ENCODE measurements at regions not wholly inside any gene's neighbourhood (a gene's known extent, or its start where the extent isn't known, plus 50 kb on each side); places are given as distances from the start of the nearest gene placed in this dataset.
A peak's percentile ranks its signal among the peaks of the same experiment; 100 is the strongest.

DNA sequence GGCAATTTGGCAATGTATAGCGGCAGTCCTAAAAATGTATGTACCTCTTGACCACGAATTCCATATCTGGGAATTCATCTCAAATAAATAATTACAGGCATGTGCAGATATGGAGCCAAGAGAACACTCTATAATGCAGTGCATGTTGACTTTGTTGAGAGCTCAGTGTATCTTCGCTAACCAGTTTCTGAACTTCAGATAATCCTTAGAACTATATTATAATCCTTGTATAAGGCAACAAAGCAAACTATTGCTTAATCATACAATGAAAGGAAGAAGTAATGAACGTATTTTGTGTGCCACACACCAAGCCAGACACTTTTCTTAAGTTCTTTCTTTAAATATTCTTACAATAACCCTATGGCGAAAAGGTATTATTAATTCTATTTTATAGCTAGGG lies 168.5 kb downstream of the SMIM20 start:
- no peak for DNase-seq
- Histone ChIP-seq H2AFZ (ENCODE audit: insufficient read depth, low read length, poor library complexity) (no peak overlapping the region), H2BK12ac (ENCODE audit: low read length) (no peak overlapping the region), H2AK5ac (ENCODE audit: low read length) (no peak overlapping the region), H3K27ac (ENCODE audit: low read depth, low read length) (no peak overlapping the region), H3K4me1 (ENCODE audit: control insufficient read depth in 1 of 2, insufficient read depth in 2 of 2, low read length in 2 of 2) (peaks cover 20 to 30% of the 10 kb centered on the region in 2 experiments), H3K4me3 (ENCODE audit: low read depth, low read length) (no peak overlapping the region), H4K91ac (ENCODE audit: low read depth, low read length) (no peak overlapping the region), H3K27me3 (ENCODE audit: insufficient read depth, low read length) (no peaks in the 10 kb centered on the region), H3K4ac (ENCODE audit: low read depth, low read length) (no peak overlapping the region), H3K23ac (ENCODE audit: low read length) (no peak overlapping the region), H4K8ac (ENCODE audit: low read depth, low read length) (no peak overlapping the region), H2BK5ac (ENCODE audit: low read depth, low read length, poor library complexity) (no peak overlapping the region), H3K4me2 (ENCODE audit: low read length) (no peak overlapping the region), H2BK120ac (ENCODE audit: insufficient read depth, low read length, poor library complexity) (no peak overlapping the region), H4K12ac (ENCODE audit: low read depth, low read length) (no peak overlapping the region), H3K9me3 (ENCODE audit: insufficient read depth, low read depth, low read length) (no peaks in the 10 kb centered on the region), H3K36me3 (ENCODE audit: control insufficient read depth in 1 of 2, insufficient read depth in 2 of 2, low read length in 2 of 2) (no peaks in the 10 kb centered on the region), H3K18ac (ENCODE audit: low read length) (no peak overlapping the region), H3K14ac (ENCODE audit: low read length) (no peak overlapping the region), H3K79me1 (ENCODE audit: low read length) (peaks cover 14% of the 10 kb centered on the region), H3K79me2 (ENCODE audit: control insufficient read depth, insufficient read depth, low read length, poor library complexity) (peaks cover 2% of the 10 kb centered on the region), H3K9ac (ENCODE audit: low read length) (no peak overlapping the region)
- no CpG with 5 or more reads among the region's 5 CpGs for WGBS (ENCODE audit: extremely low coverage, insufficient coverage, insufficient read length)

- H3K79me2 ChIP-seq (ENCODE audit: control insufficient read depth, insufficient read depth, low read length, poor library complexity): peaks cover 2% of the 10 kb centered on the region
- H4K91ac ChIP-seq (ENCODE audit: low read depth, low read length): no peak overlapping the region
- no peak overlapping the region for H4K8ac ChIP-seq (ENCODE audit: low read depth, low read length)
- H3K14ac ChIP-seq (ENCODE audit: low read length): no peak overlapping the region
- DNase-seq: peak; percentile 27 to 39
- H3K18ac ChIP-seq (ENCODE audit: low read length): no peak overlapping the region
- peaks cover 22 to 30% of the 10 kb centered on the region in 2 experiments for H3K4me1 ChIP-seq (ENCODE audit: control insufficient read depth in 1 of 2, insufficient read depth in 2 of 2, low read length in 2 of 2)
- H3K27ac ChIP-seq (ENCODE audit: low read depth, low read length): no peak overlapping the region
- H2AFZ ChIP-seq (ENCODE audit: insufficient read depth, low read length, poor library complexity): no peak overlapping the region
- H3K4me2 ChIP-seq (ENCODE audit: low read length): no peak overlapping the region
- H3K27me3 ChIP-seq (ENCODE audit: insufficient read depth, low read length): no peaks in the 10 kb centered on the region
- no peaks in the 10 kb centered on the region for H3K36me3 ChIP-seq (ENCODE audit: control insufficient read depth in 1 of 2, insufficient read depth in 2 of 2, low read length in 2 of 2)
- no peak overlapping the region for H3K4ac ChIP-seq (ENCODE audit: low read depth, low read length)
- H2AK5ac ChIP-seq (ENCODE audit: low read length): no peak overlapping the region
- no peak overlapping the region for H2BK5ac ChIP-seq (ENCODE audit: low read depth, low read length, poor library complexity)
- no peak overlapping the region for H3K9ac ChIP-seq (ENCODE audit: low read length)
- peaks cover 14% of the 10 kb centered on the region for H3K79me1 ChIP-seq (ENCODE audit: low read length)
- WGBS (ENCODE audit: extremely low coverage, insufficient coverage, insufficient read length): no CpG with 5 or more reads among the region's 4 CpGs
- no peak overlapping the region for H3K4me3 ChIP-seq (ENCODE audit: low read depth, low read length)
- no peak overlapping the region for H4K12ac ChIP-seq (ENCODE audit: low read depth, low read length)
- no peak overlapping the region for H2BK120ac ChIP-seq (ENCODE audit: insufficient read depth, low read length, poor library complexity)
- no peak overlapping the region for H3K23ac ChIP-seq (ENCODE audit: low read length)
- H2BK12ac ChIP-seq (ENCODE audit: low read length): no peak overlapping the region
- no peaks in the 10 kb centered on the region for H3K9me3 ChIP-seq (ENCODE audit: insufficient read depth, low read depth, low read length)
Measured at GRCh38 chr4:26083987-26084386, 170.0 kb downstream of the SMIM20 start.

- Histone ChIP-seq H2BK120ac (ENCODE audit: insufficient read depth, low read length, poor library complexity) (peak overlapping the region; percentile 64), H3K4me1 (ENCODE audit: control insufficient read depth in 1 of 2, insufficient read depth in 2 of 2, low read length in 2 of 2) (peaks cover 22 to 30% of the 10 kb centered on the region in 2 experiments), H4K8ac (ENCODE audit: low read depth, low read length) (peak overlapping the region; percentile 68), H3K23ac (ENCODE audit: low read length) (no peak overlapping the region), H3K4ac (ENCODE audit: low read depth, low read length) (peak overlapping the region; percentile 49), H3K36me3 (ENCODE audit: control insufficient read depth in 1 of 2, insufficient read depth in 2 of 2, low read length in 2 of 2) (no peaks in the 10 kb centered on the region), H3K9me3 (ENCODE audit: insufficient read depth, low read depth, low read length) (no peaks in the 10 kb centered on the region), H3K79me1 (ENCODE audit: low read length) (peaks cover 14% of the 10 kb centered on the region), H2AFZ (ENCODE audit: insufficient read depth, low read length, poor library complexity) (peak overlapping the region; percentile 45), H3K27me3 (ENCODE audit: insufficient read depth, low read length) (no peaks in the 10 kb centered on the region), H4K91ac (ENCODE audit: low read depth, low read length) (peak overlapping the region; percentile 81), H3K18ac (ENCODE audit: low read length) (no peak overlapping the region), H3K14ac (ENCODE audit: low read length) (peak overlapping the region; percentile 76), H4K12ac (ENCODE audit: low read depth, low read length) (no peak overlapping the region), H3K79me2 (ENCODE audit: control insufficient read depth, insufficient read depth, low read length, poor library complexity) (peaks cover 2% of the 10 kb centered on the region), H2BK5ac (ENCODE audit: low read depth, low read length, poor library complexity) (peak overlapping the region; percentile 82), H2BK12ac (ENCODE audit: low read length) (peak overlapping the region; percentile 99), H3K9ac (ENCODE audit: low read length) (no peak overlapping the region), H3K4me2 (ENCODE audit: low read length) (no peak overlapping the region), H3K27ac (ENCODE audit: low read depth, low read length) (peak overlapping the region; percentile 82), H2AK5ac (ENCODE audit: low read length) (no peak overlapping the region), H3K4me3 (ENCODE audit: low read depth, low read length) (no peak overlapping the region)
- DNase-seq: peak; percentile 61 to 69
- WGBS (ENCODE audit: extremely low coverage, insufficient coverage, insufficient read length): no CpG with 5 or more reads among the region's 4 CpGs
Measured at GRCh38 chr4:26084414-26084813, 170.4 kb downstream of the SMIM20 start.

DNA sequence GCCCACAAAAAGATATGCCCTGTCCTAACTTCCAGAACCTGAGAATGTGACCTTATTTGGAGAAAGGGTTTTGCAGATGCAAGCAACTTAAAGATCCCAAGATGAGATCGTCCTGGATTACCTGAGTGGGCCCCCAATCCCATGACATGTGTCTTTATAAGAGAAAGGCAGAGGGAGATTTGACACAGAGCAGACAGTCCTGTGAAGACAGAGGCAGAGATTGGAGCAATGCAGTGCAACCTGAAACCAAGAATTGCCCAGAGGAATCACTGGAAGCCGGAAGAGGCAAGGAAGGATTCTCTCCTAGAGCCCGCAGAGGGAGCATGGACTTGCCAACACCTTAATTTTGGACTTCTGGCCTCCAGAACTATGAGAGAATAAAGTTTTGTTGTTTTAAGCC lies 171.5 kb downstream of the SMIM20 start:
- Histone ChIP-seq H3K9me3 (ENCODE audit: insufficient read depth, low read depth, low read length) (no peaks in the 10 kb centered on the region), H3K4me3 (ENCODE audit: low read depth, low read length) (no peak overlapping the region), H3K14ac (ENCODE audit: low read length) (no peak overlapping the region), H3K23ac (ENCODE audit: low read length) (no peak overlapping the region), H3K18ac (ENCODE audit: low read length) (no peak overlapping the region), H3K27me3 (ENCODE audit: insufficient read depth, low read length) (no peaks in the 10 kb centered on the region), H2AK5ac (ENCODE audit: low read length) (no peak overlapping the region), H4K12ac (ENCODE audit: low read depth, low read length) (no peak overlapping the region), H3K4ac (ENCODE audit: low read depth, low read length) (no peak overlapping the region), H4K8ac (ENCODE audit: low read depth, low read length) (no peak overlapping the region), H2BK5ac (ENCODE audit: low read depth, low read length, poor library complexity) (peak overlapping the region; percentile 82), H3K27ac (ENCODE audit: low read depth, low read length) (peak overlapping the region; percentile 82), H2BK12ac (ENCODE audit: low read length) (no peak overlapping the region), H3K79me2 (ENCODE audit: control insufficient read depth, insufficient read depth, low read length, poor library complexity) (peaks cover 2% of the 10 kb centered on the region), H3K9ac (ENCODE audit: low read length) (no peak overlapping the region), H3K4me2 (ENCODE audit: low read length) (peak overlapping the region; percentile 31), H4K91ac (ENCODE audit: low read depth, low read length) (no peak overlapping the region), H3K36me3 (ENCODE audit: control insufficient read depth in 1 of 2, insufficient read depth in 2 of 2, low read length in 2 of 2) (no peaks in the 10 kb centered on the region), H2BK120ac (ENCODE audit: insufficient read depth, low read length, poor library complexity) (no peak overlapping the region), H3K79me1 (ENCODE audit: low read length) (peaks cover 14% of the 10 kb centered on the region), H3K4me1 (ENCODE audit: control insufficient read depth in 1 of 2, insufficient read depth in 2 of 2, low read length in 2 of 2) (peaks cover 22 to 30% of the 10 kb centered on the region in 2 experiments), H2AFZ (ENCODE audit: insufficient read depth, low read length, poor library complexity) (no peak overlapping the region)
- peak; percentile 69 to 79 for DNase-seq
- no CpG with 5 or more reads among the region's 3 CpGs for WGBS (ENCODE audit: extremely low coverage, insufficient coverage, insufficient read length)
